Heart left ventricle (tissue), 16 donors: ENCODE measurements at regions not wholly inside any gene's neighbourhood (a gene's known extent, or its start where the extent isn't known, plus 50 kb on each side); places are given as distances from the start of the nearest gene placed in this dataset.

ENCODE experiments used
- ATAC-seq, 4 donors: fragments of 200-7000 bp; cut with Tn5 transposase; one replicate each; pipeline ENCODE4 v1.9.1; 2020 to 2022; ENCODE audit warnings: moderate library complexity in 4 of 4, mild to moderate bottlenecking in 3 of 4, moderate number of reproducible peaks in 1 of 4
- DNase-seq, 5 donors: peaks; one replicate each; pipeline ENCODE4 v3.0.0-alpha.2; 2020
- H3K27ac ChIP-seq, 12 donors: fragments of 200-600 bp; sonication (generic) in 4 of 12; one replicate each; pipeline versions ENCODE4 v1.5.0 to v1.8.0; 2016 to 2022; ENCODE audit warnings: mild to moderate bottlenecking in 2 of 12
- H3K27me3 ChIP-seq, 9 donors: fragments of 200-600 bp; sonication (generic) in 2 of 9; one replicate each; pipeline versions ENCODE4 v1.5.1 to v1.8.0; 2016 to 2022; ENCODE audit warnings: mild to moderate bottlenecking in 3 of 9
- H3K36me3 ChIP-seq, 9 donors: fragments of 200-600 bp; sonication (generic) in 2 of 9; one replicate each; pipeline versions ENCODE4 v1.5.0 to v1.8.0; 2018 to 2022; ENCODE audit warnings: mild to moderate bottlenecking in 2 of 9
- H3K4me1 ChIP-seq, 12 donors: fragments of 200-600 bp; sonication (generic) in 4 of 12; one replicate each; pipeline versions ENCODE4 v1.5.0 to v1.8.0; 2016 to 2022; ENCODE audit warnings: mild to moderate bottlenecking in 3 of 12
- H3K4me3 ChIP-seq, 12 donors: fragments of 200-600 bp; sonication (generic) in 4 of 12; one replicate each; pipeline versions ENCODE4 v1.5.0 to v1.8.0; 2017 to 2022; ENCODE audit warnings: mild to moderate bottlenecking in 9 of 12, moderate library complexity in 4 of 12
- H3K9me3 ChIP-seq, 12 donors: fragments of 200-600 bp; sonication (generic) in 4 of 12; one replicate each; pipeline versions ENCODE4 v1.5.0 to v1.8.0; 2016 to 2022; ENCODE audit warnings: mild to moderate bottlenecking in 1 of 12
- POLR2A ChIP-seq, 2 donors: fragments of 450-650 bp; IDR thresholded peaks; one replicate each; pipeline ENCODE4 v1.6.1; 2017; ENCODE audit warnings: antibody characterized with exemption in 2 of 2, mild to moderate bottlenecking in 2 of 2, moderate library complexity in 2 of 2
- WGBS, 4 donors: extraction: QIAGEN DNeasy Blood & Tissue Kit in 2 of 4; methylation state at CpG; one replicate each; pipeline versions ENCODE4 v1.1.5 to v1.1.7; 2013 to 2018; 5-methylcytosine and 5-hydroxymethylcytosine counted together
- intact Hi-C, 10 donors: fragments of 100-400 bp; cut with DNase I; formaldehyde crosslinking; loops; one replicate each; pipeline versions ENCODE4 v1.11.1 to v1.14.2; 2022
- TF ChIP-seq, protein P1 (sequence below), 12 donors: fragments of 200-600 bp; sonication (generic) in 4 of 12; IDR thresholded peaks; one replicate each; pipeline versions ENCODE4 v1.5.0 to v1.8.0; 2018 to 2022; ENCODE audit warnings: antibody characterized with exemption in 12 of 12, mild to moderate bottlenecking in 5 of 12
- donor health status: ischemic (EF 13 %, LVEDD 7.1; RV severe dilation, severe dysfunction).
- donor health status: healthy with polysubstance abuse.
- donor health status: DM: no; HTN: yes; CAD: no.
- donor health status: DM: no; HTN: no; CAD: no.
- donor health status: ischemic (EF 25% LVEDD 6.9; RV normal size, moderate dysfunction).
- donor health status: ischemic (EF 25% LVEDD 5.7; RV mildly dilated, moderate dysfunction).
- donor health status: healthy.
- donor health status: DM: yes; HTN: yes; CAD: no.
- donor health status: ischemic (EF 35%, LVEDD 5.7; RV mildly dilated, moderate dysfunction).
- donor health status: nonischemic (EF 11% LVEDD 7.7; RV severe dilation, severe dysfunction).
- donor health status: DM: yes; HTN: yes; CAD: no.
- donor health status: PGD.
- donor health status: ischemic (EF 29% LVEDD 5.4; RV normal size, mild dysfunction).
- donor health status: nonischemic (EF 23%, LVEDD 6.1; RV moderate dilation, normal function).

DNA sequence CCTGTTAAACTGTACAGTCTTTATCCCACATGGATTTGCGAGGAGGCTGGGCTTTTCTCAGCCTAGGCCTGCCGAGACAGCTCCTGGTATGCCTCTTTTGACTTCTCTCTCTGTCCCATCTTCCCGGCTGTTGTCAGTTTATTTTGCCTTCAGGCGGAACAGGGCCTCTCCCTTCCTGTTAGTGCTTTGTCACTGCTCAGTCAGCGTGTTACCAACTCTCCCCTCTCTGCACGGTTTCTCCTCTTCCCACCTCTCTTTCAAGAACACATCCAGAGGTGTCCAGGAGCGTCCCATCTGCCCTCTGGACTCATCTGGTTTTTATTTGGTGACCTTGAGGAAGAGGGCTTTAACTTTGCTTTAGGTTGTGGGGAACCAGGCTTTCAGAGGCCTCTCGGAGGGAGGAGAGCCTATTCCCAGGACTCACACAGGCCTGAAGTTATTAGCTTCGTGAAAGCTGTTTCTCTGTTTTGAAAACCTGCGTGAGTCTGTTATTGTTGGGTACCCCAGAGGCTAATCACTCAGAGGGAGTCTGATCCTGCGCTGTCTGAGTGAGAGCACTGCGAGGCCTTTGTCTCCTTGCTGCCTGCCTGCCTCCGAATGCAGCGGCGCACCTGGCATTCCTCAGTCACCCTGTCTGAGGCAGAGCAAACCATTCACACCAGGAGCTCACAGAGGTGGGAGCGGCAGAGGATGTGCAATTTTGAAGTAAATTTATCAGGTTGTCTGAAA, 234.4 kb upstream of the MPDZ start:
- no peak for TF ChIP-seq POLR2A (IDR thresholded peaks at IDR 0.05)
- TF ChIP-seq, protein P1, sequence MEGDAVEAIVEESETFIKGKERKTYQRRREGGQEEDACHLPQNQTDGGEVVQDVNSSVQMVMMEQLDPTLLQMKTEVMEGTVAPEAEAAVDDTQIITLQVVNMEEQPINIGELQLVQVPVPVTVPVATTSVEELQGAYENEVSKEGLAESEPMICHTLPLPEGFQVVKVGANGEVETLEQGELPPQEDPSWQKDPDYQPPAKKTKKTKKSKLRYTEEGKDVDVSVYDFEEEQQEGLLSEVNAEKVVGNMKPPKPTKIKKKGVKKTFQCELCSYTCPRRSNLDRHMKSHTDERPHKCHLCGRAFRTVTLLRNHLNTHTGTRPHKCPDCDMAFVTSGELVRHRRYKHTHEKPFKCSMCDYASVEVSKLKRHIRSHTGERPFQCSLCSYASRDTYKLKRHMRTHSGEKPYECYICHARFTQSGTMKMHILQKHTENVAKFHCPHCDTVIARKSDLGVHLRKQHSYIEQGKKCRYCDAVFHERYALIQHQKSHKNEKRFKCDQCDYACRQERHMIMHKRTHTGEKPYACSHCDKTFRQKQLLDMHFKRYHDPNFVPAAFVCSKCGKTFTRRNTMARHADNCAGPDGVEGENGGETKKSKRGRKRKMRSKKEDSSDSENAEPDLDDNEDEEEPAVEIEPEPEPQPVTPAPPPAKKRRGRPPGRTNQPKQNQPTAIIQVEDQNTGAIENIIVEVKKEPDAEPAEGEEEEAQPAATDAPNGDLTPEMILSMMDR (IDR thresholded peaks at IDR 0.05) = no peak
- Histone ChIP-seq H3K27ac (peak overlapping the region; percentile 37 to 78 (median 66)), H3K36me3 (no peaks in the 10 kb centered on the region), H3K4me1 (peaks cover 0 to 28% (median 12%) of the 10 kb centered on the region in 12 donors), H3K27me3 (no peaks in the 10 kb centered on the region), H3K9me3 (no peaks in the 10 kb centered on the region), H3K4me3 (no peak overlapping the region)
- DNase-seq = peak in 1 of 5 donors; percentile 31
- 64 to 73% (median 67%) methylated on average over 16 of the region's 16 CpGs for WGBS, 4 donors
- intact Hi-C loops = loop anchor here in 1 of 10 donors (10.0 kb wide), 1 partner anchor 59 kb away; no protein-coding TSS in a partner anchor
- ATAC-seq = peak; percentile 18 to 65 (median 56)

DNA sequence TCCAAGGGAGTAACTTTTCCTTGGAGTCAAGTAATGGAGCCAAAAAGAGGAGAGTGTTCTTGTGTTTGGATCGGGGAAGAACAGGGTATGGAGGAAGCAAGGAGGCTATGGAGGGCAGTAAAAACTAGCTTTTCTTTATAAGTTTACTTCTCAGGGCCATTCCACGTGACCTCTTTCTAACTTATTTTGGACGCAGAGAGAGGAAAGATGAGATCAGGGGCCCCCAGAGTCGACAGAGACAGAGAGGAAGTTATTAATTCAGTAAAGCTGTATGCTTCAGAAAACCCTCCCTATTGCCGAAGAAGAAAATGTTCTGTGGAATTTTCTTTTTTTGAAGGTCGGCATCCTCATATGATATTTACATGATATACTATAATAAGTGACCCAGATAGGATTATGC, 233.8 kb upstream of the MPDZ start:
- Histone ChIP-seq H3K4me1 (peaks cover 0 to 30% (median 12%) of the 10 kb centered on the region in 12 donors), H3K9me3 (no peaks in the 10 kb centered on the region), H3K4me3 (no peak overlapping the region), H3K36me3 (no peaks in the 10 kb centered on the region), H3K27me3 (no peaks in the 10 kb centered on the region), H3K27ac (peak overlapping the region; percentile 37 to 78 (median 66))
- intact Hi-C loops = loop anchor here in 1 of 10 donors (10.0 kb wide), 1 partner anchor 58 kb away; no protein-coding TSS in a partner anchor
- TF ChIP-seq, protein P1 (IDR thresholded peaks at IDR 0.05) = no peak
- no peak for TF ChIP-seq POLR2A (IDR thresholded peaks at IDR 0.05)
- ATAC-seq (peak in 3 of 4 donors; percentile 22 to 68 (median 62)), DNase-seq (peak in 2 of 5 donors; percentile 26 to 38)
- WGBS, 4 donors = 46 to 54% (median 50%) methylated on average over 6 of the region's 6 CpGs

DNA sequence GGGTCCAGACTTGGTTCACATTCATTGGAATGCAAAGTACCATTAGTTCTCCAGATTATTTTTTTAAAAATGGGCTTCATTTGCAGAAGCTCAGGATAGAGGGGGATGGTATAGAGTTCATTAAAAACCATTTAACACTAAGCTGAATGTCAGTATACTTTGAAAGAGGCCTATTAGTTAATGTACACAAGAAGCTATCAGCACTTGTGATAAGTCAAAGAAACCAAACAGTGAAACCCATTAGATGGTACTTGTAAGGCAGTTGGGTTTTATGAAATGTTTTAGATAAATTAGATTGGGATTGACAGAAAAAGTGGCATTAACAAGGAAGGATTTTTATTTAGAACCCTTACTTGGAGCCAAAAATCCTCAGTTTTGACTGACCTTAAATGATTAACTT, 229.2 kb upstream of the MPDZ start:
- H3K4me3 ChIP-seq = no peak overlapping the region
- ATAC-seq = no peak
- no peak for TF ChIP-seq POLR2A (IDR thresholded peaks at IDR 0.05)
- TF ChIP-seq, protein P1 (IDR thresholded peaks at IDR 0.05) = no peak
- no peak for DNase-seq
- no peak overlapping the region for H3K27ac ChIP-seq
- intact Hi-C loops = no loop called here
- H3K27me3 ChIP-seq = no peaks in the 10 kb centered on the region
- no peaks in the 10 kb centered on the region for H3K36me3 ChIP-seq
- H3K9me3 ChIP-seq = no peaks in the 10 kb centered on the region
- peaks cover 0 to 25% (median 7%) of the 10 kb centered on the region in 12 donors for H3K4me1 ChIP-seq

DNA sequence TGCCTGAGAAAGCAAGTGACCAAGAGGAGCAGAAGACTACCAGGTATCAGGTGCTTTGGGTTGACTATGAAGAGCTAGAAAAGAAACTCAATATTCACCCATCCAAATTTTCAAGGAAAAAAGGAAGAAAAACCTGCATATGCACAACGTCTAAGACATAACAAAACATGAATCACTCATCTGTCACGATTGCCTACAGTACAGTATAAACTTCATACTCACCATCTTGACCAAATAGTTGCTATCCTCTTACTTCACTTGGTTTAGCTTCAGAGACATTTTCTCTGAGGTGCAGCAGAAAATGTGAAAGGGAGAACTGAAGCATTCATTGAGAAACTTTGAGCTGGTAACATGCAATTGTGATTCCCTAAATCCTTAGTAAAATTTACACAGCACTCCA, 228.6 kb upstream of the MPDZ start:
- ATAC-seq (no peak), DNase-seq (no peak)
- intact Hi-C loops = no loop called here
- Histone ChIP-seq H3K27ac (no peak overlapping the region), H3K4me3 (no peak overlapping the region), H3K36me3 (no peaks in the 10 kb centered on the region), H3K27me3 (no peaks in the 10 kb centered on the region), H3K4me1 (peaks cover 0 to 19% (median under 1%) of the 10 kb centered on the region in 12 donors), H3K9me3 (no peaks in the 10 kb centered on the region)
- WGBS, 4 donors = 86 to 90% (median 88%) methylated on average over 2 of the region's 2 CpGs
- TF ChIP-seq, protein P1 (IDR thresholded peaks at IDR 0.05) = no peak
- TF ChIP-seq POLR2A (IDR thresholded peaks at IDR 0.05) = no peak
